Glutamatergic neuron (in vitro differentiated cells): ENCODE measurements at regions not wholly inside any gene's neighbourhood (a gene's known extent, or its start where the extent isn't known, plus 50 kb on each side); places are given as distances from the start of the nearest gene placed in this dataset.

ENCODE experiments used
- DNase-seq: peaks from one replicate; pipeline ENCODE4 v3.0.0; 2022
- H3K27ac Mint-ChIP-seq: one replicate; pipeline ENCODE4 v1.8.0; 2020; ENCODE audit warnings: mild to moderate bottlenecking, mixed read lengths, inconsistent platforms; ENCODE audit not compliant: unreplicated experiment
- H3K27me3 Mint-ChIP-seq: one replicate; pipeline ENCODE4 v1.8.0; 2020; ENCODE audit warnings: mild to moderate bottlenecking, moderate library complexity, mixed read lengths, inconsistent platforms; ENCODE audit not compliant: unreplicated experiment
- H3K36me3 Mint-ChIP-seq: one replicate; pipeline ENCODE4 v1.8.0; 2020; ENCODE audit warnings: mild to moderate bottlenecking, mixed read lengths, inconsistent platforms; ENCODE audit not compliant: unreplicated experiment
- H3K4me1 Mint-ChIP-seq: one replicate; pipeline ENCODE4 v1.8.0; 2020; ENCODE audit warnings: mild to moderate bottlenecking, low read depth, mixed read lengths, inconsistent platforms; ENCODE audit not compliant: unreplicated experiment
- H3K4me3 Mint-ChIP-seq: one replicate; pipeline ENCODE4 v1.8.0; 2020; ENCODE audit warnings: mild to moderate bottlenecking, mixed read lengths, inconsistent platforms; ENCODE audit not compliant: unreplicated experiment
- H3K9me3 Mint-ChIP-seq: one replicate; pipeline ENCODE4 v1.8.0; 2020; ENCODE audit warnings: mild to moderate bottlenecking, moderate library complexity, mixed read lengths, inconsistent platforms; ENCODE audit not compliant: unreplicated experiment
- CTCF ChIP-seq: fragments of 200-600 bp; sonication (generic); IDR thresholded peaks from one replicate; pipeline ENCODE4 v1.5.0; 2021; ENCODE audit not compliant: partially characterized antibody, unreplicated experiment

DNA sequence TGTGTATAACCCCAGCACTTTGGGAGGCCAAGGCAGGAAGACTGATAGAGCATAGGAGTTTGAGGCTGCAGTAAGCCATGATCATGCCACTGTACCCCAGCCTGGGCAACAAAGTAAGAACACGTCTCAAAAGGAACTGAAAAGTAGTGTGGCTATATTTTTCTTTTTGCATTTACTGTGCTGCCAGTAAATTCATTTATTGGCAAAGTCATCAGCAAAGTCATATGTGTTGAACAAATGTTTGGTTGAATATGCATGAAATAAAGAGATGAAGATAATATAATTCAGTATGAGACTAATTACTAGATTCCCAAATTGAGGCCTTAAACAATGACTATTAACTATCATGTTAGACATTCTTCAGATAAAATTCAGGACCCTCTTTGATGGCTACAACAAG lies 829.1 kb downstream of the PCDH7 start:
- Mint-ChIP-seq H3K4me3 (no peak overlapping the region), H3K27ac (no peak overlapping the region), H3K36me3 (no peaks in the 10 kb centered on the region), H3K4me1 (no peaks in the 10 kb centered on the region), H3K9me3 (no peaks in the 10 kb centered on the region), H3K27me3 (no peaks in the 10 kb centered on the region)
- no peak for TF ChIP-seq CTCF
- no peak for DNase-seq

DNA sequence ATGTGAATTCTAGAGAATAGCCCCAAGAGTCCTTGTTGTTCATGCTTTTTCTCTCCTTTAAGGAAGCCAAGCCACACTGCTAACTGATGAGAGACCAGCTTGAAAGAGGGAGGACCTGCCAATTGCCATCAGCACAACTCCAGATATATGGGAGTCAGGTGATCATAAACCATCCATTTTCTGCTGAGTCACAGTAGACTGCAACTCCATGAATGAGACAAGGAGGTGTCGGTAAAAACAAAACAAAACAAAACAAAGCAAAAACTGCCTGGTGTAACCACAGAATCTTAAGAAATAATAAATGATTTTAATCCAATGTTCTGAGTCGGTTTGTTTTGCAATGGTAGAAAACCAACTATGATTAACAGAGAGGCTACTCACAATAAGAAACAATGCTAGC lies 837.3 kb downstream of the PCDH7 start:
- Mint-ChIP-seq H3K27ac (no peak overlapping the region), H3K9me3 (no peaks in the 10 kb centered on the region), H3K4me1 (no peaks in the 10 kb centered on the region), H3K4me3 (no peak overlapping the region), H3K36me3 (no peaks in the 10 kb centered on the region), H3K27me3 (no peaks in the 10 kb centered on the region)
- no peak for TF ChIP-seq CTCF
- no peak for DNase-seq

DNA sequence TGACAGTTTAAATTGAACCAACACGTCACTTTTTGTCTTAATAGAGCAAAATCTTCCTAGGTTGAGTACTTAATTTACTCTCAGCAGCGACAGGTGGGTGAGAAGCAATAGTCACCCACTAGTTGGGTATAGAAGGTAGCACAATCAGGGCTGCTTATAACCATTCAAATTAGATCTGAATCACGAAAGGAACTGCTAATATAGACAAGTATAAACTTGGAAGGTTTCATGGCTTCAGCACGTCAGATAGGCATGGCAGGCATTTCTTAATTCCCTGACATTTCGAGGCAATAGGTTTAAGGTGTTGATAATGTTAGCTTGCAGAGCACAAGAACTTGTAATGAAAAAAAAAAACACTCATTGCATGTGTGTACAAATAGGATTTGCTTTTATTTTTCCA lies 853.4 kb downstream of the PCDH7 start:
- H3K36me3 Mint-ChIP-seq, result no peaks in the 10 kb centered on the region
- H3K4me3 Mint-ChIP-seq, result no peak overlapping the region
- H3K27ac Mint-ChIP-seq, result no peak overlapping the region
- no peaks in the 10 kb centered on the region for H3K9me3 Mint-ChIP-seq
- no peak for TF ChIP-seq CTCF
- H3K27me3 Mint-ChIP-seq, result no peaks in the 10 kb centered on the region
- no peaks in the 10 kb centered on the region for H3K4me1 Mint-ChIP-seq
- DNase-seq, result no peak

DNA sequence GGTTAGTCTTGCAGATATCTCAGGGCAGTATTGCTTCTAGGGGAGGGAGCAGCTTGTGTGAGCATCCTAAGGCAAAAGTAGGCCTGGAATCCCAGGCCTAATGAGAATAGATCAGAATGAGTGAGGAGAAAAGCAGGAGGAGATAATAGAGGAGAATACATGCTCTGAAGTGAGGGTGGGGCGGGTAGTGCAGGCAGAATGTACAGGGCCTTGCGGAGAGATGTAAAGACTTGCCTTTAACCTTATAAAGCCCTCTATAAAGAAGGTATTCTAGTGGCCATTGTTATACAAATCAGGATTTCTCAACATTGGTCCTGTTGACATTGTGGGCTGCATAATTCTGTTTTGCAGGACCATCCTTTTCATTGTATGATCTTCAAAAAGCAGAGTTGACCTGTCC lies 855.3 kb downstream of the PCDH7 start:
- no peak for TF ChIP-seq CTCF
- Mint-ChIP-seq H3K27ac (no peak overlapping the region), H3K27me3 (no peaks in the 10 kb centered on the region), H3K4me1 (no peaks in the 10 kb centered on the region), H3K9me3 (no peaks in the 10 kb centered on the region), H3K4me3 (no peak overlapping the region), H3K36me3 (no peaks in the 10 kb centered on the region)
- DNase-seq, result no peak

DNA sequence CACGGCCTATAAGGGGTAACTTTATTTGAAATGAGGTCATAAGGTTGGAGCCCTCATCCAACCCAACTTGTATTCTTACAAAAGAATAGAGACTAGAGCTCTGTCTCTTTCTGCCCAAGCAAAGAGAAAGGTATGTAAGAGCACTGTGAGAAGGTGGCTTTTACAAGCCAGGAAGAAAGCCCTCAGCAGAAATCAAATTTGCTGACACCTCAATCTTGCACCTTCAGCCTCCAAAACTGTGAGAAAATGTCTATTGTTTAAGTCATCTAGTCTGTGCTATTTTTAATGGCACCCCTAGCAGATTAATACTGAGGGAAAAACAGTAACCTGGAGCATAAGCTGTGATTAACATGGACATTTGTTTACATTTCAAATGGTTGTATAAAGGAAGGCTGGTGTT lies 860.7 kb downstream of the PCDH7 start:
- Mint-ChIP-seq H3K36me3 (no peaks in the 10 kb centered on the region), H3K27me3 (no peaks in the 10 kb centered on the region), H3K9me3 (no peaks in the 10 kb centered on the region), H3K27ac (no peak overlapping the region), H3K4me1 (no peaks in the 10 kb centered on the region), H3K4me3 (no peak overlapping the region)
- TF ChIP-seq CTCF, result no peak
- no peak for DNase-seq
